Keratinocyte (primary cell): ENCODE measurements at regions not wholly inside any gene's neighbourhood (a gene's known extent, or its start where the extent isn't known, plus 50 kb on each side); places are given as distances from the start of the nearest gene placed in this dataset.

Source experiments
- EZH2 ChIP-seq: IDR thresholded peaks from one replicate; pipeline ENCODE4 v1.6.1; 2012; ENCODE audit warnings: inconsistent platforms, mild to moderate bottlenecking, low read length, moderate library complexity
- TF ChIP-seq, protein P1 (sequence below), 3 experiments: IDR thresholded peaks in 1 of 3; conservative IDR thresholded peaks in 1 of 3; optimal IDR thresholded peaks in 1 of 3; 2 replicates in 2 of 3; 3 replicates in 1 of 3; pipeline versions ENCODE3 to v1.5.1; 2011; ENCODE audit warnings: low read length in 3 of 3, mild to moderate bottlenecking in 3 of 3, moderate library complexity in 2 of 3, control low read depth in 1 of 3, inconsistent platforms in 1 of 3; ENCODE audit not compliant: insufficient read depth in 2 of 3; ENCODE audit errors: extremely low read depth in 1 of 3

DNA sequence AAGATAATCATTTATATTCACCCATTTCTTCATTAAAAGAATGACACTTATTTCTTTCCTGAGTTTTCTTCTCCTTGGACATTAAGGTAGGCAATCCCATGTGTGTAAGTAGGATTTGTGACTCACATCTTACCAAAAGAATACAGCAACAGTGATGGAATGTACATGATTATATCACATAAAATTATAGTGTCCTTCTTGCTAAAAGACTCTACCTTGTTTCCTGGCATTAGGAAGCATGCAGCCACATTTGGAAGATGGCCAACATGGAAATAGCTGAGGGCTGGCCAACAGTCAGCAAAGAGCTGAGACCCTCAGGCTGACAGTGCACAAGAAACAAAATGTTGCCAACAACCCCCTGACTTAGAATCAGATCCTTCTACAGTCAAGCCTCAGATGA lies 327.9 kb upstream of the MARCKS start:
- TF ChIP-seq, protein P1, sequence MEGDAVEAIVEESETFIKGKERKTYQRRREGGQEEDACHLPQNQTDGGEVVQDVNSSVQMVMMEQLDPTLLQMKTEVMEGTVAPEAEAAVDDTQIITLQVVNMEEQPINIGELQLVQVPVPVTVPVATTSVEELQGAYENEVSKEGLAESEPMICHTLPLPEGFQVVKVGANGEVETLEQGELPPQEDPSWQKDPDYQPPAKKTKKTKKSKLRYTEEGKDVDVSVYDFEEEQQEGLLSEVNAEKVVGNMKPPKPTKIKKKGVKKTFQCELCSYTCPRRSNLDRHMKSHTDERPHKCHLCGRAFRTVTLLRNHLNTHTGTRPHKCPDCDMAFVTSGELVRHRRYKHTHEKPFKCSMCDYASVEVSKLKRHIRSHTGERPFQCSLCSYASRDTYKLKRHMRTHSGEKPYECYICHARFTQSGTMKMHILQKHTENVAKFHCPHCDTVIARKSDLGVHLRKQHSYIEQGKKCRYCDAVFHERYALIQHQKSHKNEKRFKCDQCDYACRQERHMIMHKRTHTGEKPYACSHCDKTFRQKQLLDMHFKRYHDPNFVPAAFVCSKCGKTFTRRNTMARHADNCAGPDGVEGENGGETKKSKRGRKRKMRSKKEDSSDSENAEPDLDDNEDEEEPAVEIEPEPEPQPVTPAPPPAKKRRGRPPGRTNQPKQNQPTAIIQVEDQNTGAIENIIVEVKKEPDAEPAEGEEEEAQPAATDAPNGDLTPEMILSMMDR (optimal IDR thresholded peaks at IDR 0.05 in 1 of 3, IDR thresholded peaks at IDR 0.05 in 1 of 3, conservative IDR thresholded peaks at IDR 0.05 in 1 of 3; ENCODE audit: extremely low read depth in 1 of 3, insufficient read depth in 2 of 3, low read length in 3 of 3), result no peak
- TF ChIP-seq EZH2, result no peak
